GM18505 (cell line): ENCODE measurements at regions not wholly inside any gene's neighbourhood (a gene's known extent, or its start where the extent isn't known, plus 50 kb on each side); places are given as distances from the start of the nearest gene placed in this dataset.
"Not testable (repeated sequence)": the region's sequence is repeated elsewhere in the genome, so short reads cannot be mapped to it uniquely, and the experiment has no call there.

Source experiments
- ATAC-seq: cut with Tn5 transposase; IDR thresholded peaks from one replicate; pipeline ENCODE4 v1.9.1; 2021; ENCODE audit not compliant: unreplicated experiment
- POLR2A ChIP-seq: IDR thresholded peaks from 4 replicates; pipeline ENCODE4 v1.6.1; 2011; ENCODE audit warnings: borderline replicate concordance; ENCODE audit not compliant: insufficient read depth, insufficient read length; ENCODE audit errors: extremely low read depth

GRCh38 chr14:44414646-44415045, 92.4 kb downstream of the FSCB start:
- no peak for TF ChIP-seq POLR2A
- ATAC-seq: no peak

- no peak for ATAC-seq
- no peak for TF ChIP-seq POLR2A
Measured at GRCh38 chr14:44412858-44413569, 94.1 kb downstream of the FSCB start.

DNA sequence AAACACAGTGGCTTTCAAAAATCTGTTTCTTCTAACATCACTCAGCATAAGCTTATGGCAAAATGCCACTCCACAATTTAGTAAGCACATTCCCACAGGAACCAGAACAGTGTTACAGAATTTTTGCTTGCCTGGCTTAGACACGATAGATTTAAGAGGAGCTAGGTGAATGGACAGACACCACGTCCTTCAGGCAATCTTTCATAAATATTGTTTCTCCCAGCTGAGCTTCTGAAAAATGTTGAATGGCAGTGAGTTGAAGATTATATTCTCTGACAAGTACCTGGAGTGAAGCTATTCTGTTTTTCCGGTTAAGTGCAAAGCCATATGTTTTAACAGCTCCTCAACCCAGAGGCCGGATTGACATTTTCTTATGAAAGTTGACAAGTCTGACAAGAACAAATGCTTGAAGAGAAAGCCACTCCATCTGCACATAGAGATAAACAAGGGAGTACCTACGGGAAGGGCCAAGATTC, 102.0 kb downstream of the FSCB start:
- TF ChIP-seq POLR2A: no peak
- ATAC-seq: no peak

DNA sequence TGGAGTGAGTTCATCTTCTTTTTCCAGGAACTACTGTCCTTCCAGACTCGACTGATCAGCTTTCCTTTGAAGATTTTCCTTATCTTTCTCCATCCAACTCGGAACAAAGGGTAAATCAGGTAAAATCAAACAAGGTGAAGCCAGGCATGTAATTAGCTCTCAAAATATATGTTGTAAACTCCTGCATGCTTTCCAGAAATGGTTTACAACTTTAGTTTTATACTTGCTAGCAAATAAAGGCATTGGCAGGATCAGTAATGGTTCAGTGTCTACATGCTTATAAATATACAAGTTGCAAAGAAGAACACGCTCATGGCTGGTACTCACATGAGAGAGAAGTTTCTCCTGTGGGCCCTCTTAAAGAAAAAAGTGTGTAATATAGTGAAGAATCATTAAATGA, 102.5 kb downstream of the FSCB start:
- no peak for ATAC-seq
- no peak for TF ChIP-seq POLR2A

- no peak for TF ChIP-seq POLR2A
- ATAC-seq: no peak
Measured at GRCh38 chr14:44404036-44404435, 103.0 kb downstream of the FSCB start.

- ATAC-seq: no peak
- no peak for TF ChIP-seq POLR2A
Measured at GRCh38 chr14:44403193-44403592, 103.9 kb downstream of the FSCB start.

- no peak for TF ChIP-seq POLR2A
- no peak for ATAC-seq
Measured at GRCh38 chr14:44396226-44396625, 110.9 kb downstream of the FSCB start.

DNA sequence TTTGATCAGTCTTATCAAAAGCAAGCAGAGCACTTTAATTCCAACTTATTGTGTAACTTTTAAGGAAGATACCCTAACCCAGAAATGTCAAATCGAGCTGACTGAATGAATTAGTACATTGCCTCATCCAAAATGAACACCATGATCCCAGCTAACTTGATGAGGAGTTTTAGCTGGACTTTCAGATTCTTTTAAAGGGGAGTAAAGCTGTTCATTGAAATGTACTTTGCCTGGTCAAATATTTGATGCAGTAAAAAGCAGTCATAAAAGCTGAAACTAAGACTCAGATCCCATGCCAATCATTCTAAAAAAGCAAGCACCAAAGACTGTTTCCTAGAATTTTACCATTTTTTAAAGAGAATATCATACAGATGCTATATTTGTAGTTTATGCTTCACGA, 114.1 kb downstream of the FSCB start:
- TF ChIP-seq POLR2A: no peak
- ATAC-seq: no peak

DNA sequence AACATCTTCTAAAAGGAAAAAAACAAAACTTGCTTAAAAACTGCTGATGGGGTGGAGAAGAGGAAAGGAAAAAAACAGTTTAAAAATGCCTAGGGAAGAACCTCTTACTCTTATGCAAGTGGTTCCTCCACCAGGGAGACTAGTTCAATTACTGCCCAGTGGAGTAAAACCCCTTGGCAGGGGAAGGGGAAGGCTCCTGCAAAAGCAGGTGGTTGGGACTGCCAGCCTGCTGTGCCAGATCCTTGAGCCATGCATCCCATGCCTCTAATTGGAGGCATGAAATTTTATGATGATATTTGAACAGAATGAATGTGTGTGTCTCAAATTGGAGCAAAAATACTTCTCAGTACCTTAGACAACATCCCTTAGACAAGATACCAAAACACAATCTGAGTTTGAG, 118.8 kb downstream of the FSCB start:
- no peak for TF ChIP-seq POLR2A
- no peak for ATAC-seq

DNA sequence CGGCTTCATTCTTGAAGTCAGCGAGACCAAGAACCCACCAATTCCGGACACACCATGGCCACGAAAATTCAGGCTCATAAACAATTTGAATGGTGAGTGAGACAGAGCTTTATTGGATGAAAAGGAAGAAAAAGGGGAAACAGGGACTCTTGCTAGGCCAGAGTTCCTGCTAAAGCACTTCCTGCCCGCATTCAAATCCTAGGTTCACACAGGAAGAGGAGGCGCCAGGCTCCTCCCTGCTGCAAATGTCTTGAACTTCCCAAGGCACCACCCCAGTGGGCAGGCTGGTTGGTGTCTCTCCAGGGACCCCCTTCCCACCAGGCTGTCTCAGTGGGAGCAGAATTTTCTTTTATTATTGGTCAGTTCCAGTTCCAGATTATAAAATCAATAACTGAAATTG, 121.2 kb downstream of the FSCB start:
- no peak for ATAC-seq
- TF ChIP-seq POLR2A: no peak

DNA sequence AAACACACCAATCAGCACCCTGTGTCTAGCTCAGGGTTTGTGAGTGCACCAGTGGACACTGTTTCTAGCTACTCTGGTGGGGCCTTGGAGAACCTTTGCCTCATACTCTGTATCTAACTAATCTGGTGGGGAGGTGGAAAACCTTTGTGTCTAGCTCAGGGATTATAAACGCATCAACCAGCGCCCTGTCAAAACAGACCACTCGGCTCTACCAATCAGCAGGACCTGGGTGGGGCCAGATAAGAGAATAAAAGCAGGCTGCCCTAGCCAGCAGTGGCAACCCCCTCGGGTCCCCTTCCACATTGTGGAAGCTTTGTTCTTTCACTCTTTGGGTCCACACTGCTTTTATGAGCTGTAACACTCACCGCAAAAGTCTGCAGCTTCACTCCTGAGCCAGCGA, 121.8 kb downstream of the FSCB start:
- not testable (repeated sequence) for ATAC-seq

- ATAC-seq: not testable (repeated sequence)
Measured at GRCh38 chr14:44384601-44385293, 122.3 kb downstream of the FSCB start.

- no peak for ATAC-seq
- no peak for TF ChIP-seq POLR2A
Measured at GRCh38 chr14:44384093-44384492, 123.0 kb downstream of the FSCB start.

GRCh38 chr14:44383636-44384035, 123.4 kb downstream of the FSCB start:
- ATAC-seq: no peak
- TF ChIP-seq POLR2A: no peak
